PFSK-1 (cell line): ENCODE measurements at regions not wholly inside any gene's neighbourhood (a gene's known extent, or its start where the extent isn't known, plus 50 kb on each side); places are given as distances from the start of the nearest gene placed in this dataset.

Experiments
- FOXP2 ChIP-seq: optimal IDR thresholded peaks from 2 replicates; pipeline ENCODE3; 2011; ENCODE audit warnings: borderline replicate concordance, control low read depth, inconsistent platforms; ENCODE audit not compliant: insufficient read depth; ENCODE audit errors: extremely low read length, extremely low read depth
- POLR2AphosphoS5 ChIP-seq: IDR thresholded peaks from 2 replicates; pipeline ENCODE4 v1.6.1; 2012; ENCODE audit warnings: low read depth, mild to moderate bottlenecking, control low read depth, low read length, moderate library complexity
- SIN3A ChIP-seq: IDR thresholded peaks from 2 replicates; pipeline ENCODE4 v1.6.1; 2012; ENCODE audit warnings: mild to moderate bottlenecking, low read length, moderate library complexity, borderline replicate concordance; ENCODE audit not compliant: insufficient read depth
- TAF1 ChIP-seq: IDR thresholded peaks from 2 replicates; pipeline ENCODE4 v1.6.1; 2012; ENCODE audit warnings: low read length, control low read depth, borderline replicate concordance; ENCODE audit not compliant: insufficient read depth
- TF ChIP-seq, protein P1 (sequence below), 2 experiments: IDR thresholded peaks; 2 replicates each; pipeline versions ENCODE4 v1.6.1 to v1.8.0; 2011 to 2012; ENCODE audit warnings: low read depth in 2 of 2, low read length in 2 of 2, control low read depth in 1 of 2, inconsistent platforms in 1 of 2, mild to moderate bottlenecking in 1 of 2, moderate library complexity in 1 of 2; ENCODE audit not compliant: insufficient read depth in 1 of 2

DNA sequence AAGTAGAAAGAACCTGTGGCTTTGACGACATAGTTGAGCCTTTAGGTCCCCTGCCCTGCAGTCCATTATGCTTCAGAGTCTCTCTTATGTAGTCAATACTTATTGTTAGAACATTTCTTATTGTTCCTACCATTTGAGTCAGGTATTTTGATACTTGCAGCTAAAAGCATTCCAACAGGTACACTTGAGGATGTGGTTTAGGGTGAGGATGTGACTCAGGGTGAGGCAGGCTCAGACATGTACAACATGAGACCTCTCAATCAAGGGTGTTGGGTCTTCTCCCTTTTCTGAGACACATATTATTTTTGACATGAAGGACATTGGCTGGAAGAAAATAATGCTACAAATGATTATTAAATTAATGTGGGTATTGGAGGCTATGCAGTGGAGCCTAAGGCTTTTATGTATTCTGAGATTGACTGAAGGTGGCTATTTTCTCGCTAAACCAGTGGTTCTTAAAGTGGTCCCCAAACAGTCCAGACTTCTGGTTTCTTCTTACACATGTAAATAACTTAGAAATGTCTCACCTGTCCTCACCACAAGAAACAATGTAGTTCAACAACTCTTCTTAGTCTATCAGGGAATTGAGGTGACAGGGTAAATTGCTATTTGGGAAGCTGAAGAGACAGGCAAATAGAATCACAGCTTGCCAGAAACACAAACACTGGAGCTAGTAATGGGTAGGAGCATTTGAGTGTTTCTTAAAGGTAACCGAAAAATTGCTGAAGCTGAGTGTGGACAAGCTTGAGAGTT lies 135.5 kb upstream of the ZPLD1 start:
- no peak for TF ChIP-seq POLR2AphosphoS5
- TF ChIP-seq, protein P1, sequence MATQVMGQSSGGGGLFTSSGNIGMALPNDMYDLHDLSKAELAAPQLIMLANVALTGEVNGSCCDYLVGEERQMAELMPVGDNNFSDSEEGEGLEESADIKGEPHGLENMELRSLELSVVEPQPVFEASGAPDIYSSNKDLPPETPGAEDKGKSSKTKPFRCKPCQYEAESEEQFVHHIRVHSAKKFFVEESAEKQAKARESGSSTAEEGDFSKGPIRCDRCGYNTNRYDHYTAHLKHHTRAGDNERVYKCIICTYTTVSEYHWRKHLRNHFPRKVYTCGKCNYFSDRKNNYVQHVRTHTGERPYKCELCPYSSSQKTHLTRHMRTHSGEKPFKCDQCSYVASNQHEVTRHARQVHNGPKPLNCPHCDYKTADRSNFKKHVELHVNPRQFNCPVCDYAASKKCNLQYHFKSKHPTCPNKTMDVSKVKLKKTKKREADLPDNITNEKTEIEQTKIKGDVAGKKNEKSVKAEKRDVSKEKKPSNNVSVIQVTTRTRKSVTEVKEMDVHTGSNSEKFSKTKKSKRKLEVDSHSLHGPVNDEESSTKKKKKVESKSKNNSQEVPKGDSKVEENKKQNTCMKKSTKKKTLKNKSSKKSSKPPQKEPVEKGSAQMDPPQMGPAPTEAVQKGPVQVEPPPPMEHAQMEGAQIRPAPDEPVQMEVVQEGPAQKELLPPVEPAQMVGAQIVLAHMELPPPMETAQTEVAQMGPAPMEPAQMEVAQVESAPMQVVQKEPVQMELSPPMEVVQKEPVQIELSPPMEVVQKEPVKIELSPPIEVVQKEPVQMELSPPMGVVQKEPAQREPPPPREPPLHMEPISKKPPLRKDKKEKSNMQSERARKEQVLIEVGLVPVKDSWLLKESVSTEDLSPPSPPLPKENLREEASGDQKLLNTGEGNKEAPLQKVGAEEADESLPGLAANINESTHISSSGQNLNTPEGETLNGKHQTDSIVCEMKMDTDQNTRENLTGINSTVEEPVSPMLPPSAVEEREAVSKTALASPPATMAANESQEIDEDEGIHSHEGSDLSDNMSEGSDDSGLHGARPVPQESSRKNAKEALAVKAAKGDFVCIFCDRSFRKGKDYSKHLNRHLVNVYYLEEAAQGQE (IDR thresholded peaks at IDR 0.05; ENCODE audit: insufficient read depth in 1 of 2, low read depth in 2 of 2, low read length in 2 of 2), result no peak

- TF ChIP-seq TAF1, result no peak
- TF ChIP-seq, protein P1 (IDR thresholded peaks at IDR 0.05; ENCODE audit: insufficient read depth in 1 of 2, low read depth in 2 of 2, low read length in 2 of 2), result no peak
- TF ChIP-seq POLR2AphosphoS5, result no peak
- no peak for TF ChIP-seq SIN3A
Measured at GRCh38 chr3:102301155-102301880, 133.5 kb upstream of the ZPLD1 start.

- TF ChIP-seq SIN3A, result no peak
- TF ChIP-seq POLR2AphosphoS5, result no peak
- TF ChIP-seq, protein P1 (IDR thresholded peaks at IDR 0.05; ENCODE audit: insufficient read depth in 1 of 2, low read depth in 2 of 2, low read length in 2 of 2), result no peak
- TF ChIP-seq FOXP2, result no peak
- no peak for TF ChIP-seq TAF1
Measured at GRCh38 chr3:102302020-102302419, 132.8 kb upstream of the ZPLD1 start.

DNA sequence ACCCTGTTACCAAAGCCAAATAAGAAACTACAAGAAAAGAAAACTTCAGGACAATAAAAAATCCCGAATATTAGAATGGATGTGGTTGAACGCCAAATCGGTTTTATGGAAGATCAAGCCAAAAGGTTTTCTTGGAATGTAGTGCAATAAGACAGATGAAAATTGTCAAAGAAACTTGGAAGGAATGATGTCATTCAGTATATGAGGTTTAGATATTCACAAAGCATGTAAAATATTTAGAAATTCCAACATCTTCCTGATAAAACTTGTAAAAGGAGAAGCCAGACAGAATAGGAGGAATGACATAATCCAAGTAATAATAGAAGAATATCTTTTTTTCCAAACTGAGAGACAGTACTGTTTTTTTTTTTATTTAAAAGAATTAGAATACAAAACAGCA lies 130.3 kb upstream of the ZPLD1 start:
- TF ChIP-seq SIN3A, result no peak
- no peak for TF ChIP-seq FOXP2
- TF ChIP-seq POLR2AphosphoS5, result no peak
- TF ChIP-seq TAF1, result no peak
- TF ChIP-seq, protein P1 (IDR thresholded peaks at IDR 0.05; ENCODE audit: insufficient read depth in 1 of 2, low read depth in 2 of 2, low read length in 2 of 2), result no peak

DNA sequence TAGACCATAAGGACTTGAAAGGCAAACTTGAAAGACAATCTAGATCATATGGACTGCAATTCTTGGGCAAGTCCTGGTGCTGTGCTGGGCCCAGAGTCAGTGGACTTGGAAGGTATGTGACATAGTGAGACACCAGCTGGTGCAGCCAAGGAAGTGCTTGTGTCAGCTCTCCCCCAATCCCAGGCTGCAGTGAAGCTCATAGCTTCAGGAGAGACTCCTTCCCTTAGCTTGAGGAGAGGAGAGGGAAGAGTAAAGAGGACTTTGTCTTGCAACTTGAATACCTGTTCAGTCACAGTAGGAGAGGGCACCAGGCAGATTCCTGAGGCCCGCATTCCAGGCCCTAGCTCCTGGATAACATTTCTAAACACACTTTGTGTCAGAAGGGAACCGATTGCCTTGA lies 127.4 kb upstream of the ZPLD1 start:
- TF ChIP-seq, protein P1 (IDR thresholded peaks at IDR 0.05; ENCODE audit: insufficient read depth in 1 of 2, low read depth in 2 of 2, low read length in 2 of 2), result no peak
- TF ChIP-seq TAF1 (no peak), SIN3A (no peak)
